ENCODE measurements at regions not wholly inside any gene's neighbourhood (a gene's known extent, or its start where the extent isn't known, plus 50 kb on each side); places are given as distances from the start of the nearest gene placed in this dataset.

GRCh38 chr22:19582033-19582693 lies 58.0 kb upstream of the CLDN5 start (continued):
- no peak for TF ChIP-seq ZNF274 (IDR thresholded peaks at IDR 0.05; ENCODE audit: low read depth, low read length)

DNA sequence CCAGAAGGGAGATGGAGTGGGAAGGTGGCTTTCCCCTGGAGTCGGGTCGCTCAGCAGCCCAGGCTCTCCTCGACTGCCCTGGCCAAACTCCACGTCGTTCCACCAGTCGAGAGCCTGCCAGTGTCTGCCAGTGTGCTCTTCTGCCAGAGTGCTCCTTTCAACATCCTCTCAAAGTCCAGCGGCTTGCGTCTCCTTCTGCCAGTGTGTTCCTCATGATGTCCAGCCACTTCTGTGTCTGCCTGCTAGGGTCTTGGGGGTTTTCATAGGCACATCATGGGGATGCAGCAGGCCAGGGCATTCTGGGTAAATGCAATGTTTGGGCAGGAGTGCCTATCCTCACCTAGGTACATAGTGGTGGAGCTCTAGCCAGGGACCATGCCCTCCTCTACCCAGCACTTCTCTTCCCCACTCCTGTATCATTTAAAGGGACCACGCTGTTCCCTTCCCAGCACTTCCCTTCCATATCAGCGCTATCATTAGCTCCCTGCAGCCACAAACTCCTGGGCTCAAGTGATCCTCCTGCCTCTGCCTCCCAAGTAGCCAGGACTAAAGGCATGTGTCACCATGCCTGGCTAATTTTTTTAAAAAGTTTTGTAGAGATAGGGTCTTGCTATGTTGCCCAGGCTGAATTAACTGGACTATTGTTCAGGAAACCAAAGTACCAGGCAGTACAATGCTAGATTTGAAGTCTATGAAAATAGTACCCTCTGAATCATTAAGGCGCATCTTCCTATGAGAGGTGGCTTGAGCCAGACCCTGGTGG lies 62.9 kb upstream of the CLDN5 start:
- Histone ChIP-seq H3K9ac (ENCODE audit: low read length) (no peak overlapping the region), H3K79me2 (ENCODE audit: insufficient read depth, low read length) (no peaks in the 10 kb centered on the region), H3K9me2 (ENCODE audit: insufficient read depth) (no peaks in the 10 kb centered on the region), H4K20me1 (ENCODE audit: insufficient read depth) (no peaks in the 10 kb centered on the region), H2AFZ (ENCODE audit: low read depth, low read length, poor library complexity, severe bottlenecking) (no peak overlapping the region), H3K4me1 (ENCODE audit: control insufficient read depth in 1 of 2, insufficient read depth in 2 of 2, low read length in 2 of 2) (no peaks in the 10 kb centered on the region), H3K27ac (ENCODE audit: low read depth, low read length) (no peak overlapping the region), H3K36me3 (ENCODE audit: control insufficient read depth in 1 of 2, insufficient read depth in 2 of 2, low read length in 2 of 2) (no peaks in the 10 kb centered on the region), H3K9me3 (ENCODE audit: control insufficient read depth in 1 of 2, insufficient read depth in 1 of 2, low read depth in 1 of 2, low read length in 2 of 2) (no peaks in the 10 kb centered on the region), H3K4me3 (replicated peaks in 1 of 2; ENCODE audit: low read depth in 1 of 2, low read length in 2 of 2) (no peak overlapping the region), H3K27me3 (ENCODE audit: insufficient read depth, low read length) (no peaks in the 10 kb centered on the region; the same call in 1 of the 2 replicates), H3K4me2 (ENCODE audit: low read length) (no peak overlapping the region)
- ChIA-PET CTCF (no interaction called here), POLR2A (no interaction called here), RAD21 (ENCODE audit: low non-redundant PET in 1 of 2, low total read pairs in 2 of 2, uncharacterized antibody in 2 of 2, unreplicated experiment in 2 of 2) (no interaction called here)
- BruUV-seq (replicated peaks): no TSS peak
- TF ChIP-seq EZH2phosphoT487 (IDR thresholded peaks at IDR 0.05; ENCODE audit: borderline replicate concordance) (no peak), ELF1 (IDR thresholded peaks at IDR 0.05; ENCODE audit: borderline replicate concordance, low read depth) (no peak), EGR1 (IDR thresholded peaks at IDR 0.05; ENCODE audit: low read depth) (no peak), FOSL1 (IDR thresholded peaks at IDR 0.05; ENCODE audit: low read depth) (no peak), EZH2 (IDR thresholded peaks at IDR 0.05) (no peak), YY1 (IDR thresholded peaks at IDR 0.05; ENCODE audit: extremely low read depth, insufficient replicate concordance, low read depth, low read length) (no peak), ZNF274 (IDR thresholded peaks at IDR 0.05; ENCODE audit: low read depth, low read length) (no peak), SP1 (IDR thresholded peaks at IDR 0.05; ENCODE audit: low read depth) (no peak), SRF (IDR thresholded peaks at IDR 0.05; ENCODE audit: low read depth) (no peak), POLR2A (IDR thresholded peaks at IDR 0.05; ENCODE audit: borderline replicate concordance, extremely low read depth, insufficient read depth, insufficient read length) (no peak), ZFX (IDR thresholded peaks at IDR 0.05) (no peak), JUND (IDR thresholded peaks at IDR 0.05) (no peak)
- TF ChIP-seq, protein P1, sequence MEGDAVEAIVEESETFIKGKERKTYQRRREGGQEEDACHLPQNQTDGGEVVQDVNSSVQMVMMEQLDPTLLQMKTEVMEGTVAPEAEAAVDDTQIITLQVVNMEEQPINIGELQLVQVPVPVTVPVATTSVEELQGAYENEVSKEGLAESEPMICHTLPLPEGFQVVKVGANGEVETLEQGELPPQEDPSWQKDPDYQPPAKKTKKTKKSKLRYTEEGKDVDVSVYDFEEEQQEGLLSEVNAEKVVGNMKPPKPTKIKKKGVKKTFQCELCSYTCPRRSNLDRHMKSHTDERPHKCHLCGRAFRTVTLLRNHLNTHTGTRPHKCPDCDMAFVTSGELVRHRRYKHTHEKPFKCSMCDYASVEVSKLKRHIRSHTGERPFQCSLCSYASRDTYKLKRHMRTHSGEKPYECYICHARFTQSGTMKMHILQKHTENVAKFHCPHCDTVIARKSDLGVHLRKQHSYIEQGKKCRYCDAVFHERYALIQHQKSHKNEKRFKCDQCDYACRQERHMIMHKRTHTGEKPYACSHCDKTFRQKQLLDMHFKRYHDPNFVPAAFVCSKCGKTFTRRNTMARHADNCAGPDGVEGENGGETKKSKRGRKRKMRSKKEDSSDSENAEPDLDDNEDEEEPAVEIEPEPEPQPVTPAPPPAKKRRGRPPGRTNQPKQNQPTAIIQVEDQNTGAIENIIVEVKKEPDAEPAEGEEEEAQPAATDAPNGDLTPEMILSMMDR (IDR thresholded peaks at IDR 0.05 in 2 of 3, conservative IDR thresholded peaks at IDR 0.05 in 1 of 3; ENCODE audit: borderline replicate concordance in 1 of 3, insufficient read depth in 1 of 3, low read depth in 2 of 3, low read length in 2 of 3): no peak
- TF ChIP-seq, protein P2, sequence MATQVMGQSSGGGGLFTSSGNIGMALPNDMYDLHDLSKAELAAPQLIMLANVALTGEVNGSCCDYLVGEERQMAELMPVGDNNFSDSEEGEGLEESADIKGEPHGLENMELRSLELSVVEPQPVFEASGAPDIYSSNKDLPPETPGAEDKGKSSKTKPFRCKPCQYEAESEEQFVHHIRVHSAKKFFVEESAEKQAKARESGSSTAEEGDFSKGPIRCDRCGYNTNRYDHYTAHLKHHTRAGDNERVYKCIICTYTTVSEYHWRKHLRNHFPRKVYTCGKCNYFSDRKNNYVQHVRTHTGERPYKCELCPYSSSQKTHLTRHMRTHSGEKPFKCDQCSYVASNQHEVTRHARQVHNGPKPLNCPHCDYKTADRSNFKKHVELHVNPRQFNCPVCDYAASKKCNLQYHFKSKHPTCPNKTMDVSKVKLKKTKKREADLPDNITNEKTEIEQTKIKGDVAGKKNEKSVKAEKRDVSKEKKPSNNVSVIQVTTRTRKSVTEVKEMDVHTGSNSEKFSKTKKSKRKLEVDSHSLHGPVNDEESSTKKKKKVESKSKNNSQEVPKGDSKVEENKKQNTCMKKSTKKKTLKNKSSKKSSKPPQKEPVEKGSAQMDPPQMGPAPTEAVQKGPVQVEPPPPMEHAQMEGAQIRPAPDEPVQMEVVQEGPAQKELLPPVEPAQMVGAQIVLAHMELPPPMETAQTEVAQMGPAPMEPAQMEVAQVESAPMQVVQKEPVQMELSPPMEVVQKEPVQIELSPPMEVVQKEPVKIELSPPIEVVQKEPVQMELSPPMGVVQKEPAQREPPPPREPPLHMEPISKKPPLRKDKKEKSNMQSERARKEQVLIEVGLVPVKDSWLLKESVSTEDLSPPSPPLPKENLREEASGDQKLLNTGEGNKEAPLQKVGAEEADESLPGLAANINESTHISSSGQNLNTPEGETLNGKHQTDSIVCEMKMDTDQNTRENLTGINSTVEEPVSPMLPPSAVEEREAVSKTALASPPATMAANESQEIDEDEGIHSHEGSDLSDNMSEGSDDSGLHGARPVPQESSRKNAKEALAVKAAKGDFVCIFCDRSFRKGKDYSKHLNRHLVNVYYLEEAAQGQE (IDR thresholded peaks at IDR 0.05; ENCODE audit: low read depth): no peak
- DNase-seq (ENCODE audit: low read depth, low spot score) (no peak), ATAC-seq (no peak)
- intact Hi-C loops (cut with micrococcal nuclease): no loop called here
